Mucosa of gallbladder (tissue), 1 donor: ENCODE measurements at regions not wholly inside any gene's neighbourhood (a gene's known extent, or its start where the extent isn't known, plus 50 kb on each side); places are given as distances from the start of the nearest gene placed in this dataset.

Source experiments
- DNase-seq: peaks from one replicate; pipeline ENCODE4 v3.0.0-alpha.2; 2020; ENCODE audit warnings: low spot score
- donor health status: DM: no; HTN: no; CAD: no.

GRCh38 chr6:73878403-73878802 is 182.4 kb downstream of the CD109 start:
- DNase-seq, result no peak
